H1 (cell line): ENCODE measurements at regions not wholly inside any gene's neighbourhood (a gene's known extent, or its start where the extent isn't known, plus 50 kb on each side); places are given as distances from the start of the nearest gene placed in this dataset.

Experiments used
- CTCF ChIA-PET: fragments of 300-600 bp; sonication (Branson Sonifier 250); formaldehyde crosslinking; loops from one replicate; lab custom pipeline; 2021; ENCODE audit not compliant: partially characterized antibody; lab: Charles Lee
- POLR2A ChIA-PET: fragments of 300-600 bp; sonication (Branson Sonifier 250); formaldehyde crosslinking; loops from one replicate; lab custom pipeline; 2021; ENCODE audit warnings: inconsistent platforms; ENCODE audit not compliant: partially characterized antibody; lab: Charles Lee
- DNase-seq, 2 experiments: peaks; one replicate each; pipeline versions ENCODE4 v3.0.0 to v3.0.0-alpha.2; 2010 to 2022; ENCODE audit warnings: low spot score in 2 of 2, low read depth in 1 of 2, mixed read lengths in 1 of 2
- FAIRE-seq: peaks from 2 replicates; lab custom pipeline; 2011; peaks lifted over from hg19 to GRCh38; lab: Jason Lieb, UNC
- H2AFZ ChIP-seq: 2 replicates; pipeline ENCODE4 v1.8.1; 2012; ENCODE audit warnings: low read length, inconsistent platforms
- H2AK5ac ChIP-seq: 2 replicates; pipeline ENCODE4 v1.6.1; 2013; ENCODE audit warnings: low read depth, low read length
- H2BK120ac ChIP-seq: replicated peaks from 2 replicates; pipeline ENCODE3; 2013; ENCODE audit warnings: low read depth, low read length, inconsistent platforms
- H2BK12ac ChIP-seq: 2 replicates; pipeline ENCODE4 v1.6.1; 2013; ENCODE audit warnings: low read depth, low read length
- H2BK15ac ChIP-seq: 2 replicates; pipeline ENCODE4 v1.6.1; 2013; ENCODE audit warnings: low read length
- H2BK20ac ChIP-seq: 2 replicates; pipeline ENCODE4 v1.6.1; 2013; ENCODE audit warnings: low read length
- H2BK5ac ChIP-seq: 2 replicates; pipeline ENCODE4 v1.6.1; 2013; ENCODE audit warnings: low read depth, low read length
- H3K14ac ChIP-seq: 2 replicates; pipeline ENCODE4 v1.6.1; 2013; ENCODE audit warnings: inconsistent platforms; ENCODE audit not compliant: insufficient read length
- H3K18ac ChIP-seq: 2 replicates; pipeline ENCODE4 v1.6.1; 2013; ENCODE audit warnings: low read length; ENCODE audit errors: extremely low read depth
- H3K23ac ChIP-seq: 2 replicates; pipeline ENCODE4 v1.6.1; 2013; ENCODE audit warnings: inconsistent platforms; ENCODE audit not compliant: insufficient read length
- H3K23me2 ChIP-seq: 2 replicates; pipeline ENCODE4 v1.6.1; 2013; ENCODE audit warnings: low read depth, low read length
- H3K27ac ChIP-seq: 2 replicates; pipeline ENCODE4 v1.6.1; 2011; ENCODE audit warnings: low read depth, low read length, inconsistent platforms
- H3K27me3 ChIP-seq, 4 experiments: replicated peaks in 1 of 4; 1 replicate in 1 of 4; 2 replicates in 3 of 4; pipeline versions ENCODE4 v1.6.1 to v1.8.1; 2011 to 2013; ENCODE audit warnings: low read length in 3 of 4, mild to moderate bottlenecking in 3 of 4, inconsistent platforms in 2 of 4, mixed read lengths in 2 of 4, moderate library complexity in 1 of 4; ENCODE audit not compliant: control insufficient read depth in 3 of 4, insufficient read depth in 3 of 4; ENCODE audit errors: extremely low read depth in 1 of 4
- H3K36me3 ChIP-seq, 4 experiments: 2 replicates each; pipeline versions ENCODE4 v1.6.1 to v1.8.1; 2011 to 2013; ENCODE audit warnings: mild to moderate bottlenecking in 4 of 4, low read length in 3 of 4, moderate library complexity in 2 of 4, control low read depth in 1 of 4, inconsistent platforms in 1 of 4; ENCODE audit not compliant: insufficient read depth in 4 of 4, control insufficient read depth in 2 of 4
- H3K4ac ChIP-seq: replicated peaks from 2 replicates; pipeline ENCODE3; 2013; ENCODE audit warnings: low read length, low read depth, mixed read lengths, inconsistent platforms; ENCODE audit not compliant: insufficient read length
- H3K4me1 ChIP-seq, 4 experiments: replicated peaks in 1 of 4; 1 replicate in 1 of 4; 2 replicates in 3 of 4; pipeline versions ENCODE4 v1.6.1 to v1.8.1; 2011 to 2013; ENCODE audit warnings: low read length in 3 of 4, inconsistent platforms in 2 of 4, mixed read lengths in 1 of 4; ENCODE audit not compliant: insufficient read depth in 4 of 4, control insufficient read depth in 3 of 4
- H3K4me2 ChIP-seq, 2 experiments: 2 replicates each; pipeline versions ENCODE4 v1.6.1 to v1.8.1; 2011 to 2013; ENCODE audit warnings: low read depth in 2 of 2, low read length in 2 of 2, control low read depth in 1 of 2, inconsistent platforms in 1 of 2, mild to moderate bottlenecking in 1 of 2; ENCODE audit not compliant: insufficient read depth in 1 of 2
- H3K4me3 ChIP-seq, 4 experiments: fragments of 200-600, 300-600 bp in 1 of 4; sonication (generic), shearing (Covaris generic), sonication (Bioruptor Twin) in 1 of 4; 2 replicates each; pipeline versions ENCODE4 v1.5.1 to v1.8.1; 2011 to 2016; ENCODE audit warnings: low read length in 4 of 4, low read depth in 3 of 4, control low read depth in 2 of 4, inconsistent platforms in 2 of 4, mild to moderate bottlenecking in 2 of 4, mixed read lengths in 1 of 4, moderate library complexity in 1 of 4; ENCODE audit not compliant: insufficient read depth in 2 of 4; ENCODE audit errors: extremely low read depth in 1 of 4
- H3K56ac ChIP-seq: replicated peaks from 2 replicates; pipeline ENCODE3; 2013; ENCODE audit warnings: low read depth, mild to moderate bottlenecking, mixed read lengths, low read length, inconsistent platforms; ENCODE audit not compliant: insufficient read length
- H3K79me1 ChIP-seq: 2 replicates; pipeline ENCODE4 v1.6.1; 2013; ENCODE audit warnings: low read depth, low read length, control low read depth
- H3K79me2 ChIP-seq, 2 experiments: 2 replicates each; pipeline versions ENCODE4 v1.6.1 to v1.8.1; 2012 to 2013; ENCODE audit warnings: low read length in 2 of 2, mild to moderate bottlenecking in 2 of 2, inconsistent platforms in 1 of 2; ENCODE audit not compliant: insufficient read depth in 2 of 2, control insufficient read depth in 1 of 2
- H3K9ac ChIP-seq, 4 experiments: replicated peaks in 1 of 4; 1 replicate in 1 of 4; 2 replicates in 3 of 4; pipeline versions ENCODE4 v1.6.1 to v1.8.1; 2011 to 2013; ENCODE audit warnings: low read depth in 3 of 4, low read length in 3 of 4, control low read depth in 2 of 4, mild to moderate bottlenecking in 2 of 4, moderate library complexity in 2 of 4, inconsistent platforms in 1 of 4; ENCODE audit errors: extremely low read depth in 1 of 4
- H3K9me3 ChIP-seq, 2 experiments: 2 replicates each; pipeline versions ENCODE4 v1.6.1 to v1.8.1; 2012 to 2013; ENCODE audit warnings: mild to moderate bottlenecking in 2 of 2, moderate library complexity in 2 of 2, control low read depth in 1 of 2, inconsistent platforms in 1 of 2, low read depth in 1 of 2, low read length in 1 of 2, mixed read lengths in 1 of 2; ENCODE audit not compliant: insufficient read depth in 2 of 2
- H4K20me1 ChIP-seq, 2 experiments: replicated peaks in 1 of 2; 2 replicates each; pipeline versions ENCODE3 to v1.8.1; 2011 to 2013; ENCODE audit warnings: inconsistent platforms in 2 of 2, low read length in 2 of 2, mild to moderate bottlenecking in 1 of 2; ENCODE audit not compliant: insufficient read depth in 2 of 2, control insufficient read depth in 1 of 2
- H4K5ac ChIP-seq: 2 replicates; pipeline ENCODE4 v1.6.1; 2013; ENCODE audit warnings: low read length, low read depth, mixed read lengths, inconsistent platforms; ENCODE audit not compliant: insufficient read length
- H4K8ac ChIP-seq: 2 replicates; pipeline ENCODE4 v1.8.0; 2013; ENCODE audit warnings: mild to moderate bottlenecking, moderate library complexity, low read length, inconsistent platforms; ENCODE audit not compliant: insufficient read depth; ENCODE audit errors: extremely low read depth
- H4K91ac ChIP-seq: replicated peaks from 2 replicates; pipeline ENCODE3; 2013; ENCODE audit warnings: low read length, mixed read lengths, inconsistent platforms; ENCODE audit not compliant: insufficient read length
- MAFK ChIP-seq: IDR thresholded peaks from 2 replicates; pipeline ENCODE4 v1.6.1; 2012; ENCODE audit warnings: low read depth, mild to moderate bottlenecking, improper control_type of control experiment, low read length
- SP1 ChIP-seq: IDR thresholded peaks from 2 replicates; pipeline ENCODE4 v1.6.1; 2011; ENCODE audit warnings: low read depth, low read length
- WGBS, 2 experiments: shearing (Covaris generic) in 1 of 2; methylation state at CpG; one replicate each; pipeline versions ENCODE4 v1.1.6 to v1.1.7; 2013 to 2015; ENCODE audit warnings: low lambda C conversion rate in 2 of 2, mixed read lengths in 2 of 2, inconsistent platforms in 1 of 2, low coverage in 1 of 2, missing lambda C conversion rate in 1 of 2; ENCODE audit not compliant: insufficient replicate concordance in 2 of 2, insufficient coverage in 1 of 2, insufficient read length in 1 of 2; ENCODE audit errors: extremely low coverage in 1 of 2, missing lambda C conversion rate in 1 of 2; 5-methylcytosine and 5-hydroxymethylcytosine counted together

GRCh38 chr20:24095756-24096155 lies 107.2 kb upstream of the GGTLC1 start:
- Histone ChIP-seq H3K9ac (no peak overlapping the region), H2BK5ac (no peak overlapping the region), H2AK5ac (no peak overlapping the region), H3K79me1 (no peaks in the 10 kb centered on the region), H4K20me1 (no peaks in the 10 kb centered on the region), H2BK20ac (no peak overlapping the region), H3K27ac (no peak overlapping the region), H3K9me3 (no peaks in the 10 kb centered on the region), H2BK15ac (no peak overlapping the region), H3K36me3 (no peaks in the 10 kb centered on the region), H2BK120ac (no peak overlapping the region), H3K14ac (no peak overlapping the region), H3K4ac (no peak overlapping the region), H4K5ac (no peak overlapping the region), H3K23me2 (no peaks in the 10 kb centered on the region), H2AFZ (no peak overlapping the region), H3K4me2 (no peak overlapping the region), H2BK12ac (no peak overlapping the region), H3K4me3 (no peak overlapping the region), H4K91ac (no peak overlapping the region), H3K27me3 (peaks cover 0 to 2% (median 0%) of the 10 kb centered on the region in 4 experiments; a peak in 1 of 7 replicates), H3K56ac (no peak overlapping the region), H3K4me1 (no peaks in the 10 kb centered on the region), H3K79me2 (no peaks in the 10 kb centered on the region), H4K8ac (no peak overlapping the region), H3K18ac (no peak overlapping the region), H3K23ac (no peak overlapping the region)
- DNase-seq (no peak), FAIRE-seq (no peak)
- CTCF ChIA-PET, result interaction anchor here (0.7 to 1.6 kb wide), 4 partner anchors 18 to 206 kb away, joined by 3 read pairs; no protein-coding TSS in a partner anchor
- WGBS, 2 experiments, result 88% methylated on average over 7 of the region's 7 CpGs; no CpG with 5 or more reads in 1 of the 2 experiments
- POLR2A ChIA-PET, result no interaction called here
- TF ChIP-seq MAFK (no peak), SP1 (no peak)
